A549 (cell line): ENCODE measurements at regions not wholly inside any gene's neighbourhood (a gene's known extent, or its start where the extent isn't known, plus 50 kb on each side); places are given as distances from the start of the nearest gene placed in this dataset.

ENCODE experiments used
- ESRRA ChIP-seq: fragments of 150-350 bp; IDR thresholded peaks from 2 replicates; pipeline ENCODE4 v1.6.1; 2014; ENCODE audit warnings: mild to moderate bottlenecking, low read length, borderline replicate concordance
- JUNB ChIP-seq: fragments of >200 bp; sonication (Bioruptor Twin); formaldehyde crosslinking; IDR thresholded peaks from 2 replicates; pipeline ENCODE4 v1.6.1; 2016
- MYC ChIP-seq: IDR thresholded peaks from 2 replicates; pipeline ENCODE4 v1.6.1; 2012; ENCODE audit warnings: mild to moderate bottlenecking, inconsistent platforms, low read length, improper control_type of control experiment, borderline replicate concordance
- NPAS2 ChIP-seq: fragments of 250-450 bp; sonication (Bioruptor Pico); IDR thresholded peaks from 2 replicates; pipeline ENCODE4 v1.8.0; 2022; ENCODE audit warnings: mild to moderate bottlenecking, moderate library complexity, borderline replicate concordance
- POLR2A ChIP-seq: IDR thresholded peaks from 2 replicates; pipeline ENCODE4 v1.6.1; 2012; ENCODE audit warnings: mild to moderate bottlenecking, low read length
- RAD21 ChIP-seq, 2 experiments: fragments of >200 bp in 1 of 2; sonication (Bioruptor Twin) in 1 of 2; formaldehyde crosslinking in 1 of 2; IDR thresholded peaks in 1 of 2; conservative IDR thresholded peaks in 1 of 2; 2 replicates in 1 of 2; 3 replicates in 1 of 2; pipeline ENCODE4 v1.6.1; 2012 to 2018; ENCODE audit warnings: inconsistent platforms in 1 of 2
- RFX5 ChIP-seq: fragments of 450-650 bp; IDR thresholded peaks from 2 replicates; pipeline ENCODE4 v1.7.1; 2014; ENCODE audit warnings: antibody characterized with exemption, mild to moderate bottlenecking, moderate library complexity
- TF ChIP-seq, protein P1 (sequence below): fragments of >200 bp; sonication (Bioruptor Twin); formaldehyde crosslinking; IDR thresholded peaks from 3 replicates; pipeline ENCODE4 v1.5.1; 2016
- TF ChIP-seq, protein P2 (sequence below): fragments of 200-600 bp; sonication (generic); IDR thresholded peaks from 2 replicates; pipeline ENCODE4 v1.6.1; 2016; ENCODE audit warnings: antibody characterized with exemption, mild to moderate bottlenecking, moderate library complexity

- no peak for TF ChIP-seq ESRRA
- no peak for TF ChIP-seq NPAS2 (CRISPR knock-in tag)
- TF ChIP-seq, protein P1, sequence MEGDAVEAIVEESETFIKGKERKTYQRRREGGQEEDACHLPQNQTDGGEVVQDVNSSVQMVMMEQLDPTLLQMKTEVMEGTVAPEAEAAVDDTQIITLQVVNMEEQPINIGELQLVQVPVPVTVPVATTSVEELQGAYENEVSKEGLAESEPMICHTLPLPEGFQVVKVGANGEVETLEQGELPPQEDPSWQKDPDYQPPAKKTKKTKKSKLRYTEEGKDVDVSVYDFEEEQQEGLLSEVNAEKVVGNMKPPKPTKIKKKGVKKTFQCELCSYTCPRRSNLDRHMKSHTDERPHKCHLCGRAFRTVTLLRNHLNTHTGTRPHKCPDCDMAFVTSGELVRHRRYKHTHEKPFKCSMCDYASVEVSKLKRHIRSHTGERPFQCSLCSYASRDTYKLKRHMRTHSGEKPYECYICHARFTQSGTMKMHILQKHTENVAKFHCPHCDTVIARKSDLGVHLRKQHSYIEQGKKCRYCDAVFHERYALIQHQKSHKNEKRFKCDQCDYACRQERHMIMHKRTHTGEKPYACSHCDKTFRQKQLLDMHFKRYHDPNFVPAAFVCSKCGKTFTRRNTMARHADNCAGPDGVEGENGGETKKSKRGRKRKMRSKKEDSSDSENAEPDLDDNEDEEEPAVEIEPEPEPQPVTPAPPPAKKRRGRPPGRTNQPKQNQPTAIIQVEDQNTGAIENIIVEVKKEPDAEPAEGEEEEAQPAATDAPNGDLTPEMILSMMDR, result no peak
- TF ChIP-seq RAD21 (conservative IDR thresholded peaks at IDR 0.05 in 1 of 2, IDR thresholded peaks at IDR 0.05 in 1 of 2), result no peak
- TF ChIP-seq, protein P2, sequence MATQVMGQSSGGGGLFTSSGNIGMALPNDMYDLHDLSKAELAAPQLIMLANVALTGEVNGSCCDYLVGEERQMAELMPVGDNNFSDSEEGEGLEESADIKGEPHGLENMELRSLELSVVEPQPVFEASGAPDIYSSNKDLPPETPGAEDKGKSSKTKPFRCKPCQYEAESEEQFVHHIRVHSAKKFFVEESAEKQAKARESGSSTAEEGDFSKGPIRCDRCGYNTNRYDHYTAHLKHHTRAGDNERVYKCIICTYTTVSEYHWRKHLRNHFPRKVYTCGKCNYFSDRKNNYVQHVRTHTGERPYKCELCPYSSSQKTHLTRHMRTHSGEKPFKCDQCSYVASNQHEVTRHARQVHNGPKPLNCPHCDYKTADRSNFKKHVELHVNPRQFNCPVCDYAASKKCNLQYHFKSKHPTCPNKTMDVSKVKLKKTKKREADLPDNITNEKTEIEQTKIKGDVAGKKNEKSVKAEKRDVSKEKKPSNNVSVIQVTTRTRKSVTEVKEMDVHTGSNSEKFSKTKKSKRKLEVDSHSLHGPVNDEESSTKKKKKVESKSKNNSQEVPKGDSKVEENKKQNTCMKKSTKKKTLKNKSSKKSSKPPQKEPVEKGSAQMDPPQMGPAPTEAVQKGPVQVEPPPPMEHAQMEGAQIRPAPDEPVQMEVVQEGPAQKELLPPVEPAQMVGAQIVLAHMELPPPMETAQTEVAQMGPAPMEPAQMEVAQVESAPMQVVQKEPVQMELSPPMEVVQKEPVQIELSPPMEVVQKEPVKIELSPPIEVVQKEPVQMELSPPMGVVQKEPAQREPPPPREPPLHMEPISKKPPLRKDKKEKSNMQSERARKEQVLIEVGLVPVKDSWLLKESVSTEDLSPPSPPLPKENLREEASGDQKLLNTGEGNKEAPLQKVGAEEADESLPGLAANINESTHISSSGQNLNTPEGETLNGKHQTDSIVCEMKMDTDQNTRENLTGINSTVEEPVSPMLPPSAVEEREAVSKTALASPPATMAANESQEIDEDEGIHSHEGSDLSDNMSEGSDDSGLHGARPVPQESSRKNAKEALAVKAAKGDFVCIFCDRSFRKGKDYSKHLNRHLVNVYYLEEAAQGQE, result no peak
- TF ChIP-seq JUNB, result no peak
- no peak for TF ChIP-seq RFX5
- TF ChIP-seq MYC, result no peak
- no peak for TF ChIP-seq POLR2A
These were observed 96.6 kb downstream of the HPGD start for GRCh38 chr4:174425669-174426068.
